Keratinocyte (primary cell): ENCODE measurements at regions not wholly inside any gene's neighbourhood (a gene's known extent, or its start where the extent isn't known, plus 50 kb on each side); places are given as distances from the start of the nearest gene placed in this dataset.
A peak's percentile ranks its signal among the peaks of the same experiment; 100 is the strongest.

Source experiments
- DNase-seq: peaks from one replicate; pipeline ENCODE4 v3.0.0-alpha.2; 2011; ENCODE audit warnings: low read depth, missing footprints, low spot score
- FAIRE-seq: peaks from 2 replicates; lab custom pipeline; 2011; peaks lifted over from hg19 to GRCh38; lab: Jason Lieb, UNC
- H2AFZ ChIP-seq: 2 replicates; pipeline ENCODE4 v1.6.0; 2012; ENCODE audit warnings: low read length, control low read depth, inconsistent platforms; ENCODE audit not compliant: control insufficient read depth
- H3K27ac ChIP-seq: 2 replicates; pipeline ENCODE4 v1.5.1; 2011; ENCODE audit warnings: low read length; ENCODE audit not compliant: control insufficient read depth, insufficient read depth
- H3K27me3 ChIP-seq: 3 replicates; pipeline ENCODE4 v1.6.0; 2011; ENCODE audit warnings: low read length; ENCODE audit not compliant: control insufficient read depth, insufficient read depth; ENCODE audit errors: extremely low read depth
- H3K36me3 ChIP-seq, 2 experiments: 2 replicates in 1 of 2; 3 replicates in 1 of 2; pipeline ENCODE4 v1.5.1; 2011; ENCODE audit warnings: low read length in 2 of 2, mild to moderate bottlenecking in 1 of 2; ENCODE audit not compliant: control insufficient read depth in 2 of 2, insufficient read depth in 2 of 2; ENCODE audit errors: extremely low read depth in 1 of 2
- H3K4me1 ChIP-seq: 3 replicates; pipeline ENCODE4 v1.5.1; 2011; ENCODE audit warnings: low read length; ENCODE audit not compliant: control insufficient read depth, insufficient read depth; ENCODE audit errors: extremely low read depth
- H3K4me2 ChIP-seq: 3 replicates; pipeline ENCODE4 v1.6.0; 2011; ENCODE audit warnings: low read depth, low read length; ENCODE audit not compliant: control insufficient read depth, insufficient read depth; ENCODE audit errors: extremely low read depth
- H3K4me3 ChIP-seq, 3 experiments: fragments of 200-600 bp in 1 of 3; sonication (generic) in 1 of 3; 2 replicates in 2 of 3; 3 replicates in 1 of 3; pipeline ENCODE4 v1.5.1; 2011 to 2016; ENCODE audit warnings: low read length in 3 of 3, mild to moderate bottlenecking in 3 of 3, control low read depth in 2 of 3, inconsistent platforms in 1 of 3, low read depth in 1 of 3, mixed read lengths in 1 of 3, mixed run types in 1 of 3, moderate library complexity in 1 of 3; ENCODE audit not compliant: control insufficient read depth in 2 of 3, insufficient read depth in 2 of 3; ENCODE audit errors: extremely low read depth in 1 of 3
- H3K79me2 ChIP-seq: 2 replicates; pipeline ENCODE4 v1.6.0; 2012; ENCODE audit warnings: low read length; ENCODE audit not compliant: control insufficient read depth, insufficient read depth
- H3K9ac ChIP-seq: 3 replicates; pipeline ENCODE4 v1.6.0; 2011; ENCODE audit warnings: low read length; ENCODE audit not compliant: control insufficient read depth, insufficient read depth; ENCODE audit errors: extremely low read depth
- H3K9me1 ChIP-seq: 3 replicates; pipeline ENCODE4 v1.6.0; 2011; ENCODE audit warnings: low read length; ENCODE audit not compliant: control insufficient read depth, insufficient read depth; ENCODE audit errors: extremely low read depth
- H3K9me3 ChIP-seq: 2 replicates; pipeline ENCODE4 v1.5.1; 2012; ENCODE audit warnings: low read depth, low read length; ENCODE audit not compliant: control insufficient read depth
- H4K20me1 ChIP-seq: 3 replicates; pipeline ENCODE4 v1.6.0; 2011; ENCODE audit warnings: low read length; ENCODE audit not compliant: control insufficient read depth, insufficient read depth; ENCODE audit errors: extremely low read depth
- EZH2 ChIP-seq: IDR thresholded peaks from one replicate; pipeline ENCODE4 v1.6.1; 2012; ENCODE audit warnings: inconsistent platforms, mild to moderate bottlenecking, low read length, moderate library complexity
- dilution Hi-C: fragments of 300-500 bp; cut with MboI; formaldehyde crosslinking; loops from one replicate; pipeline ENCODE4 v1.7.0; 2020; ENCODE audit warnings: low sequenced_read_pairs; ENCODE audit not compliant: extremely low pct_ligation_motif_present
- TF ChIP-seq, protein P1 (sequence below), 3 experiments: IDR thresholded peaks in 1 of 3; conservative IDR thresholded peaks in 1 of 3; optimal IDR thresholded peaks in 1 of 3; 2 replicates in 2 of 3; 3 replicates in 1 of 3; pipeline versions ENCODE3 to v1.5.1; 2011; ENCODE audit warnings: low read length in 3 of 3, mild to moderate bottlenecking in 3 of 3, moderate library complexity in 2 of 3, control low read depth in 1 of 3, inconsistent platforms in 1 of 3; ENCODE audit not compliant: insufficient read depth in 2 of 3; ENCODE audit errors: extremely low read depth in 1 of 3

DNA sequence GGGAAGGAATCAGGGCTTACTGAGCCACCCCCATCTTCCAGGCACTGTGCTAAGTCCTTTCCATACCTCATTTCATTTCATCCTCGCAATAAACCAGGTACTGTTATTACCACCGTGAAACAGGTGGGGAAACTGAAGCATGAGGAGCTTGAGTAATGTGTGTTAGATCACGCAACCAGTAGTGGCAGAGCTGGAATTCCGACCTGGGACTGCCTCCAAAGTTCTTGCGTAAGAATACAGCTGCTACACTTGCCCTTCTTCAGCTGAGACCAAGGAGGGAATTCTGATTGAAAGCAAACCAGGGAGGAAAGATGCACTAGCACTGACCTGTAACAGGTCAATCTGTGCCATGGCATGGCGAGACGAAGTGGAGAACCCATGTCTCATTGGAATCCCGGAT is 113.4 kb upstream of the MSX2 start:
- Histone ChIP-seq H3K4me3 (no peak overlapping the region), H3K9me1 (no peaks in the 10 kb centered on the region), H3K79me2 (no peaks in the 10 kb centered on the region), H3K9me3 (no peaks in the 10 kb centered on the region), H4K20me1 (no peaks in the 10 kb centered on the region), H3K36me3 (no peaks in the 10 kb centered on the region), H3K4me1 (peaks cover 17% of the 10 kb centered on the region), H3K9ac (no peak overlapping the region), H3K27me3 (no peaks in the 10 kb centered on the region), H3K27ac (no peak overlapping the region), H3K4me2 (no peak overlapping the region), H2AFZ (no peak overlapping the region)
- dilution Hi-C loops, result no loop called here
- FAIRE-seq (peak; percentile 89), DNase-seq (peak; percentile 40)
- no peak for TF ChIP-seq EZH2
- TF ChIP-seq, protein P1, sequence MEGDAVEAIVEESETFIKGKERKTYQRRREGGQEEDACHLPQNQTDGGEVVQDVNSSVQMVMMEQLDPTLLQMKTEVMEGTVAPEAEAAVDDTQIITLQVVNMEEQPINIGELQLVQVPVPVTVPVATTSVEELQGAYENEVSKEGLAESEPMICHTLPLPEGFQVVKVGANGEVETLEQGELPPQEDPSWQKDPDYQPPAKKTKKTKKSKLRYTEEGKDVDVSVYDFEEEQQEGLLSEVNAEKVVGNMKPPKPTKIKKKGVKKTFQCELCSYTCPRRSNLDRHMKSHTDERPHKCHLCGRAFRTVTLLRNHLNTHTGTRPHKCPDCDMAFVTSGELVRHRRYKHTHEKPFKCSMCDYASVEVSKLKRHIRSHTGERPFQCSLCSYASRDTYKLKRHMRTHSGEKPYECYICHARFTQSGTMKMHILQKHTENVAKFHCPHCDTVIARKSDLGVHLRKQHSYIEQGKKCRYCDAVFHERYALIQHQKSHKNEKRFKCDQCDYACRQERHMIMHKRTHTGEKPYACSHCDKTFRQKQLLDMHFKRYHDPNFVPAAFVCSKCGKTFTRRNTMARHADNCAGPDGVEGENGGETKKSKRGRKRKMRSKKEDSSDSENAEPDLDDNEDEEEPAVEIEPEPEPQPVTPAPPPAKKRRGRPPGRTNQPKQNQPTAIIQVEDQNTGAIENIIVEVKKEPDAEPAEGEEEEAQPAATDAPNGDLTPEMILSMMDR (optimal IDR thresholded peaks at IDR 0.05 in 1 of 3, IDR thresholded peaks at IDR 0.05 in 1 of 3, conservative IDR thresholded peaks at IDR 0.05 in 1 of 3; ENCODE audit: extremely low read depth in 1 of 3, insufficient read depth in 2 of 3, low read length in 3 of 3), result no peak

DNA sequence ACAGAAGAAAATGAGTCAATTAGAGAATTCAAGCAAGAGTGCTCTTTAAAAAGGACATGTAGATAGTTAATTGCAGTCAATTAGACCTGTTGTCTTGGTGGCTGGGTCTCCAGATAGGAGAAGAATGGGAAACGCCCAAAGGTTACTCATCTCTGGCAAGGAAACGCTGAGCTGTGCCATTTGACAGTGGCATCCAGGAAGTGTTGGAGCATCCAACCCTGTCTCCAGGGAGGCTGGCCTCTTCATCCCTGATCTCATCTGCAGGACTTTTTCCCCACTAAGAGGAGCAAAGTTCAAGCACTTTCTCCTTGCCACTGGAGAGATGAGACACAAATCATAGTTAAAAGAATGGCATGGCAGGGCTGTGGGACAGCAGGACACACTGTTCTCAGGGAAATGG is 111.7 kb upstream of the MSX2 start:
- H4K20me1 ChIP-seq, result no peaks in the 10 kb centered on the region

More for the DNA sequence above, 111.7 kb upstream of the MSX2 start:
- H3K79me2 ChIP-seq, result no peaks in the 10 kb centered on the region
- dilution Hi-C loops, result no loop called here
- H3K36me3 ChIP-seq, result no peaks in the 10 kb centered on the region
- no peaks in the 10 kb centered on the region for H3K27me3 ChIP-seq
- TF ChIP-seq, protein P1 (optimal IDR thresholded peaks at IDR 0.05 in 1 of 3, IDR thresholded peaks at IDR 0.05 in 1 of 3, conservative IDR thresholded peaks at IDR 0.05 in 1 of 3; ENCODE audit: extremely low read depth in 1 of 3, insufficient read depth in 2 of 3, low read length in 3 of 3), result no peak
- TF ChIP-seq EZH2, result no peak
- DNase-seq, result no peak
- no peaks in the 10 kb centered on the region for H3K9me3 ChIP-seq
- H3K9ac ChIP-seq, result no peak overlapping the region
- H3K9me1 ChIP-seq, result no peaks in the 10 kb centered on the region
- no peak for FAIRE-seq
- H3K4me3 ChIP-seq, result no peak overlapping the region
- H3K4me1 ChIP-seq, result peaks cover 17% of the 10 kb centered on the region
- no peak overlapping the region for H2AFZ ChIP-seq
- H3K27ac ChIP-seq, result no peak overlapping the region
- no peak overlapping the region for H3K4me2 ChIP-seq
